Activated CD4-positive, alpha-beta T cell treated with anti-CD3 and anti-CD28 coated beads for 36 hours (primary cell): ENCODE measurements at regions not wholly inside any gene's neighbourhood (a gene's known extent, or its start where the extent isn't known, plus 50 kb on each side); places are given as distances from the start of the nearest gene placed in this dataset.

ENCODE experiments used
- ATAC-seq: fragments of 200-7000 bp; cut with Tn5 transposase; one replicate; pipeline ENCODE4 v1.10.0; 2021; ENCODE audit warnings: mild to moderate bottlenecking, moderate library complexity
- CTCF ChIA-PET: fragments of 350-600 bp; sonication (Branson Sonifier 250); formaldehyde crosslinking; loops from one replicate; lab custom pipeline; 2021; ENCODE audit warnings: antibody characterized with exemption; lab: Charles Lee
- POLR2A ChIA-PET: fragments of 350-600 bp; sonication (Branson Sonifier 250); formaldehyde crosslinking; loops from one replicate; lab custom pipeline; 2021; ENCODE audit warnings: antibody characterized with exemption, inconsistent platforms; lab: Charles Lee
- DNase-seq: peaks from one replicate; pipeline ENCODE4 v3.0.0-alpha.2; 2020
- H3K27ac Mint-ChIP-seq: one replicate; pipeline ENCODE4 v1.8.0; 2021; ENCODE audit warnings: mixed read lengths
- H3K27me3 Mint-ChIP-seq: one replicate; pipeline ENCODE4 v1.8.0; 2021; ENCODE audit warnings: mixed read lengths
- H3K36me3 Mint-ChIP-seq: one replicate; pipeline ENCODE4 v1.8.0; 2021; ENCODE audit warnings: low read depth, mixed read lengths
- H3K4me1 Mint-ChIP-seq: one replicate; pipeline ENCODE4 v1.8.0; 2021; ENCODE audit warnings: mixed read lengths
- H3K4me3 Mint-ChIP-seq: one replicate; pipeline ENCODE4 v1.8.0; 2021; ENCODE audit warnings: mild to moderate bottlenecking, moderate library complexity, mixed read lengths
- H3K9me3 Mint-ChIP-seq: one replicate; pipeline ENCODE4 v1.8.0; 2021; ENCODE audit warnings: low read depth, mixed read lengths
- intact Hi-C, 2 experiments: fragments of 100-400 bp; cut with DNase I in 1 of 2; cut with micrococcal nuclease in 1 of 2; formaldehyde crosslinking; loops; one replicate each; pipeline versions ENCODE4 v1.14.2 to v1.15.1; 2022 to 2024; cut with DNase I, micrococcal nuclease

DNA sequence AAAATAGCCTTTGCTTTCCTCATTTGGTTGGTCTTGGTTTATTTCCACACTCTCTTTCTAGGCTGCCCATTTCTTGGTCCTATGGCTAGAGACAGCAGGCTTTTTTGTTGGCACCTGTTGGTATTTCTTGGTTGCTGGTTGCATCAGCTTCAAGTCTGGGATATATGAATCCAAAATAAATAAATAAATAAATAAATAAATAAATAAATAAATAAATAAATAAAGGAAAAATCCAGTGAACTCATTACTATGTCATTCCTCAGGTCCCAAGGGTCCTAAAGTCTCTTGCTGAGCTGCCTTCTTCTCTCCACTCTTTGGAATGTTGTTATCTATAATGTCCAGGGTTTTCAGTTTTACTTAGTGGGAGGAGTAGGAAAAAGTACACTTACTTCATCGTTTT is 165.9 kb upstream of the MEX3C start:
- Mint-ChIP-seq H3K36me3 (no peaks in the 10 kb centered on the region), H3K27me3 (peaks cover 6% of the 10 kb centered on the region), H3K9me3 (no peaks in the 10 kb centered on the region), H3K4me3 (no peak overlapping the region), H3K27ac (no peak overlapping the region), H3K4me1 (no peaks in the 10 kb centered on the region)
- DNase-seq = no peak
- no peak for ATAC-seq
- ChIA-PET CTCF (no interaction called here), POLR2A (no interaction called here)
- intact Hi-C loops = no loop called here

DNA sequence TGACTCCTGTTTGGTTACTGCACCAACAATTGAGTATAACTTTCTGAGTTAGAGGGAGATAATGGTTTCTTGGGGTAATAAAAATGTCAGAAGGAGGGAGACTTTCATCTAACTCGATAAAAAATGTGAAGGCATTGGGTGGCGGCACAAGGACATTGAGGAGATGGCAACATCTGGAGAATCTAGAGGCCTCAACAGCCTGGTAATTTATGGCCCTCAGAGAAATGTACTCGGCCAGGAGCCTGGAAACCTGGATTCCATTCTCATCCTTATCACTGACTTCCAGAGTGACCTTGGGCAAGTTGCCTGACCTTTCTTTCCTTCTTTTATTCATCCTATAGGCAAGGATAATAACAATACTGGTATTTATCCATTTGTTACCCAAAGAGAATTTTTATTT is 173.5 kb upstream of the MEX3C start:
- peaks cover 6% of the 10 kb centered on the region for H3K9me3 Mint-ChIP-seq
- no peaks in the 10 kb centered on the region for H3K4me1 Mint-ChIP-seq
- intact Hi-C loops = no loop called here
- H3K27me3 Mint-ChIP-seq = peaks cover 27% of the 10 kb centered on the region
- no peak for DNase-seq
- H3K27ac Mint-ChIP-seq = no peak overlapping the region
- no peak for ATAC-seq
- ChIA-PET POLR2A (no interaction called here), CTCF (interaction anchor here (1.2 kb wide), 1 partner anchor 546 kb away, joined by 3 read pairs; no protein-coding TSS in a partner anchor)
- H3K36me3 Mint-ChIP-seq = no peaks in the 10 kb centered on the region
- no peak overlapping the region for H3K4me3 Mint-ChIP-seq

DNA sequence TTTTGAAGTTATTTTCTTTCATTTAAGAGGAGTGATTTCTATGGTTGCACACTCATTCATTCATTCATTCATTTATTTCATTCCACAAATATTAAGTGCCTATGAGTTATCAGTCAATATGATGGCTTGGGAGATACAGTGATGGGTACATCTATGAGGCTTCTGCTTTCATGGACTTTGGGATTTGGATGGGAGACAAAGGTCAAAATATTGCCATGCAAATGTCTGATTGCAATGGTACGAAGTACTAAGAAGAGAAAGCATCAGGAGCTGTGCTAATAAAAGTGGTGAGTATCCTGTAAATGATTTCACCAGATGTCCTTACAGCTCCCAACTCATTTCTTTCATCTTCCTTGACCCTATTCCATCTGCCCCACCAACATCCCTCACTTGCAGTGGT is 174.4 kb upstream of the MEX3C start:
- no peak for DNase-seq
- Mint-ChIP-seq H3K4me3 (no peak overlapping the region), H3K36me3 (no peaks in the 10 kb centered on the region), H3K4me1 (no peaks in the 10 kb centered on the region), H3K27ac (no peak overlapping the region), H3K27me3 (peaks cover 27% of the 10 kb centered on the region), H3K9me3 (peaks cover 6% of the 10 kb centered on the region)
- ATAC-seq = no peak
- POLR2A ChIA-PET = no interaction called here
- CTCF ChIA-PET = no interaction called here
- intact Hi-C loops = no loop called here

DNA sequence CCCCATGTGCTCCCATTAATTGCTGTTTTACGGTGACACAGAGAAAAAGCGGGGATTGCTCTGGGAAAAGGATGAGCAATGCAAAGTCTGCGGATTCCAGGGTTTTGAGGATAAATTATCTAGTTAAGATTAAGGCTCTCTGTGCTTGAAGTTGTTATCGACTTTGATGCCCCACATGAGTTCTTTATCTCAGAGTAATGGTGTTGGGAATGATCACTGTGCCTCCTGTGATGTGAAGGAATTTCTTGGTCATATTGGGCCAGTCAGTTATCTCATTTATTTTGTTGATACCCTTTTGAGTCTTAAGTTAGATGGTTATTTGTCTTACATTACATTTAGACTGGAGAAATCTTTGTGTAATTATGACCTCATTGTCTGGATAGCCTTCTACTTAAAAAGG is 184.6 kb upstream of the MEX3C start:
- POLR2A ChIA-PET = no interaction called here
- H3K36me3 Mint-ChIP-seq = no peaks in the 10 kb centered on the region
- DNase-seq (no peak), ATAC-seq (no peak)
- peaks cover 1% of the 10 kb centered on the region for H3K9me3 Mint-ChIP-seq
- no peak overlapping the region for H3K4me3 Mint-ChIP-seq
- no peaks in the 10 kb centered on the region for H3K4me1 Mint-ChIP-seq
- no peak overlapping the region for H3K27ac Mint-ChIP-seq
- CTCF ChIA-PET = no interaction called here
- H3K27me3 Mint-ChIP-seq = peaks cover 4% of the 10 kb centered on the region
- intact Hi-C loops = loop anchor here in 1 of 2 experiments (5.0 kb wide), 1 partner anchor 105 kb away; no protein-coding TSS in a partner anchor

DNA sequence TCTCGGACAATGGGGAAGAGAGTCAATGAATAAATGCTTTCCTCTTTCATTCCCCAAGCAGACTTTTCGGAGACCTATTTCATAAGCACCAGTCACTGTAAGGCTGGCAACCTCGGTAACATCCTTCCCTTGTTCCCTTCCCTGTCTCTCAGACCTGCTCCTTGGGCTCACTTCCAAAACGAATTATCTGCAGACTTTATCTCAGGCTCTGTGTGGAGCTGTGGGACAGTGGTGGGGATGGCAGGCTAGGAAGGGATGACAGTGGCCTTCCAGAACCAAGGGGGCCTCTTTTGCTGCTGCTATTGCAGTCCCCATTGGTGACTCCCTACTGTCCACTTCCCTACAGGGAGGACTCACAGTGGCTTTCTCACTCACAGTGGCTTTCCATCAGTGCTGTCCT is 185.6 kb upstream of the MEX3C start:
- CTCF ChIA-PET = interaction anchor here (1.1 kb wide), 1 partner anchor 105 kb away, joined by 4 read pairs; no protein-coding TSS in a partner anchor
- Mint-ChIP-seq H3K4me1 (no peaks in the 10 kb centered on the region), H3K36me3 (no peaks in the 10 kb centered on the region), H3K27ac (no peak overlapping the region), H3K27me3 (peaks cover 3% of the 10 kb centered on the region), H3K4me3 (no peak overlapping the region), H3K9me3 (no peaks in the 10 kb centered on the region)
- intact Hi-C loops = loop anchor here in 1 of 2 experiments (5.0 kb wide), 1 partner anchor 106 kb away; no protein-coding TSS in a partner anchor
- ATAC-seq = no peak
- POLR2A ChIA-PET = no interaction called here
- no peak for DNase-seq

DNA sequence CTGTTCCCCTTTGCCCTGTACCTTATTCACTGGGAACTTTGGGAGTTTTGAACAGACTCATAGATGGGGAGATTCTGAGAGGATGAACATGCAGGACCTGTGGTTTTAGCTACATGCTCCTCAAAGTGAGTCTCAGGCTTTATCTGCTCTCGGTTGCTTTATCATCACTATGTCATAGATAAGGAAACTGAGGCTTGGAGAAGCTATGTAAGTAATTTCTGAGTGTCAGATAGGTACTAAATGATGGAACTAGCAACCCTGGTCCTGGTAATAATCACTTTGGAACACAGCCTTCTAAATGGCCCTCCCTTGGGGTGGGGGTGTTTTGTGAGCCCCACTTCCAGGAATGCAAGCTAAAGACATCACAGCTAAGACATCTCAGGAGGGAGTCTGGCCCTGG is 186.2 kb upstream of the MEX3C start:
- CTCF ChIA-PET = interaction anchor here (1.0 to 1.1 kb wide), 2 partner anchors 105 to 272 kb away, joined by 3 to 4 read pairs; no protein-coding TSS in a partner anchor
- ATAC-seq (no peak), DNase-seq (no peak)
- H3K4me1 Mint-ChIP-seq = no peaks in the 10 kb centered on the region
- peaks cover 2% of the 10 kb centered on the region for H3K27me3 Mint-ChIP-seq
- no peaks in the 10 kb centered on the region for H3K9me3 Mint-ChIP-seq
- H3K36me3 Mint-ChIP-seq = no peaks in the 10 kb centered on the region
- no peak overlapping the region for H3K27ac Mint-ChIP-seq
- intact Hi-C loops = loop anchor here in 1 of 2 experiments (2.0 to 5.0 kb wide), 2 partner anchors 106 to 273 kb away; no protein-coding TSS in a partner anchor
- POLR2A ChIA-PET = no interaction called here
- no peak overlapping the region for H3K4me3 Mint-ChIP-seq

DNA sequence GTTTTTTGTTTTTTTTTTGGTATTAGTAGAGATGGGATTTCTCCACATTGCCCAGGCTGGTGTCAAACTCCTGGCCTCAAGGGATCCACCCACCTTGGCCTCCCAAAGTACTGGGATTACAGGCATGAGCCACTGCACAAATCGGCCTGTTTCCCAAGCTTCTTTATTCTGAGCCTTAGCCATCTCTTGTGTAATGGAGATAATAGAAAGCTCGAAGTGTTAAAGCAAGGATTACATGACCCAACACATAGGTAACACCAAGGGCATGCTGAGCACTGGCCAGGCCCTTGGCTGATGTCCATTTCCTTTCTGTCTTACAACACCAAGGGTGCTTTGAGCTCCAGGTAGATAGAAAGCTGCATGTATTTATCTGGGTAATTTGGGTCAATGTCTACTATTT is 187.8 kb upstream of the MEX3C start:
- intact Hi-C loops = loop anchor here in 1 of 2 experiments (2.0 kb wide), 1 partner anchor 274 kb away; no protein-coding TSS in a partner anchor
- Mint-ChIP-seq H3K4me1 (no peaks in the 10 kb centered on the region), H3K36me3 (no peaks in the 10 kb centered on the region), H3K4me3 (no peak overlapping the region), H3K9me3 (no peaks in the 10 kb centered on the region), H3K27ac (no peak overlapping the region), H3K27me3 (peaks cover 2% of the 10 kb centered on the region)
- DNase-seq = no peak
- ChIA-PET POLR2A (interaction anchor here (0.6 kb wide), 1 partner anchor 201 kb away, joined by 5 read pairs; no protein-coding TSS in a partner anchor), CTCF (interaction anchor here (0.6 to 1.5 kb wide), 5 partner anchors 9 to 537 kb away, joined by 3 to 5 read pairs (median 3); no protein-coding TSS in a partner anchor)
- ATAC-seq = no peak

DNA sequence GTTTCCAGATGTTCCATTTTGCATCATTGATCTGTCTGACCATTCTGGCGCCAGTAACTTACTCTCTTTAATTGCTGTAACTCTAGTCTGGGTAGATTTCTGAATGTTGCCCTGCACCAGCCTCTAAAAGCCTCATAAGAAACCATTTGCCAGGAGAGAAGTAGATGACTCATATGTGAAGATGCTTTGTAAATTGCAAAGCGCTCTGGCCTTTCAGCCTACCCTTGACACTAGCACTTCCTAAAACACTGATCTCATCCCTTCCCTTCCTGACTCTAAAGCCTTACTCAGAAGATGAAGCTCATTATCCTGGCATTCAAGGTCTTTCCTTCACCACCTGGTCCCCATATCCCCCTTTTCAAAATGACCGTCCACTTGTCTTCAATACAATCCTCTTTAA is 193.2 kb upstream of the MEX3C start:
- Mint-ChIP-seq H3K9me3 (no peaks in the 10 kb centered on the region), H3K4me3 (no peak overlapping the region), H3K36me3 (no peaks in the 10 kb centered on the region), H3K4me1 (no peaks in the 10 kb centered on the region), H3K27ac (no peak overlapping the region), H3K27me3 (peaks cover 7% of the 10 kb centered on the region)
- no peak for DNase-seq
- ChIA-PET CTCF (interaction anchor here (1.6 kb wide), 1 partner anchor 10 kb away, joined by 6 read pairs; no protein-coding TSS in a partner anchor), POLR2A (no interaction called here)
- no peak for ATAC-seq
- intact Hi-C loops = no loop called here

DNA sequence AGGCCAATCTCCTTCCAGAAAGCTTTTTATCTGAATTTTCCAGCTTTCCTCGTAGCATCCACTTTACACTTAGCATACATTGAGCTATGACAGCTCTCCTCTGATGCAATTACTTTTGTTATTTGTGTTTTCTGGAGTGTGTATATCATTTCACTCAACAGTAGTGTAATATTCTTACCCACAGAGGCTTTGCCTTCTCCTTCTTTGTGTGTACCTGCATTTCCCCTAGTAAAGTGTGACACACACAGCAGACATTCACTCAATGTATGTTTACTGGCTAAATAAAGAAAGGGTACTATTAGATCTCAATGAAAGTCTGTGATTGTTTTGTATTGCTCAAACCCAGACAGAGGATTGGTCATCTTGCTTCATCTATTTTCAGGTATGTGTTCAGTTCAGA is 193.7 kb upstream of the MEX3C start:
- intact Hi-C loops = no loop called here
- Mint-ChIP-seq H3K27ac (no peak overlapping the region), H3K9me3 (no peaks in the 10 kb centered on the region), H3K4me1 (no peaks in the 10 kb centered on the region), H3K27me3 (peaks cover 9% of the 10 kb centered on the region), H3K36me3 (no peaks in the 10 kb centered on the region), H3K4me3 (no peak overlapping the region)
- no peak for DNase-seq
- POLR2A ChIA-PET = no interaction called here
- no peak for ATAC-seq
- CTCF ChIA-PET = interaction anchor here (1.6 kb wide), 1 partner anchor 10 kb away, joined by 6 read pairs; no protein-coding TSS in a partner anchor

DNA sequence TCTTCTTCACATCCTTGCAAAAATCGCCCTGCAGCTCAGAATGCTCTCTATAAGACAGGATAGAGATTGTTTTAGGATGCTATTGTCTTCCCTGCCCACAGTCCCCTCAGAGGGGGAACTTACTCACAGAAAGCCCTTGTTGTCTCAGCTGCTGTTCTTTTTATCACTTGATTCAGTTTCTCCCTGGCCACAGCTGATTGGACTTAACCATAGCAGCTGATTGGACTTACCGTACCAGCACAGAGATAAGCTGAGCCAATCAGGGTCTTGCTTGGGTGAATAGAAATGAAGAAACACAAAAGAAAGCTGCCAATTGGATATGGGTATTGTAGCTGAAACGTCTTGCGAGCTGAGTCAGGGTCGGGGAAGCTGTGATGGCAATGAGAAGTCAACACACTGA is 194.2 kb upstream of the MEX3C start:
- H3K9me3 Mint-ChIP-seq = no peaks in the 10 kb centered on the region
- H3K27ac Mint-ChIP-seq = no peak overlapping the region
- no peak for DNase-seq
- ChIA-PET CTCF (interaction anchor here (1.6 kb wide), 1 partner anchor 9 kb away, joined by 6 read pairs; no protein-coding TSS in a partner anchor), POLR2A (no interaction called here)
- H3K36me3 Mint-ChIP-seq = no peaks in the 10 kb centered on the region
- no peaks in the 10 kb centered on the region for H3K4me1 Mint-ChIP-seq
- H3K27me3 Mint-ChIP-seq = peaks cover 9% of the 10 kb centered on the region
- no peak for ATAC-seq
- H3K4me3 Mint-ChIP-seq = no peak overlapping the region
- intact Hi-C loops = no loop called here

DNA sequence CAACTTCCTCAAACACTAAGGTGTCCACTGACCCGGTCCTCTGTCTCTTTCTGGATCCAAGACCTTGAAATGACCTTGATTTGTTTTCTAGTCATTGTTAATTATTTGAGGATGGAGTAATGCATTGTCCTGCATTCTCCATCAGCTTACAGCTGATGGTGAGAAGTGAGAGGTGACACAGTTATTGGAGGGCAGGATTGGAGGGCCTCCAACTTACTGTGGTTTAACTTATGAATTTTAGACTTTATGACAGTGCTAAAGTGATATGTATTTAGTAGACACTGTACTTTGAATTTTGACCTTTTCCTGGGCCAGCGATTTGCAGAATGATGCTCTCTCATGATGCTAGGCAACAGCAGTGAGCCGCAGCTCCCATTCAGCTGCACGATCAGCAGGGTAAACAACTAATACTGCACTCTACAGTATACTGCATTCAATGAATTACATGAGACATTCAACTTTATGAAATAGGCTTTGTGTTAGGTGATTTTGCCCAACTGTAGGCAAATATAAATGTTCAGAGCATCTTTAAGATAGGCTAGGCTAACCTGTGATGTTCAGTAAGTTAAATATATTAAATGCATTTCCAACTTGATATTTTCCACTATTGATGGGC is 200.0 kb upstream of the MEX3C start:
- POLR2A ChIA-PET = no interaction called here
- peaks cover 2% of the 10 kb centered on the region for H3K27me3 Mint-ChIP-seq
- DNase-seq (no peak), ATAC-seq (no peak)
- CTCF ChIA-PET = no interaction called here
- H3K9me3 Mint-ChIP-seq = no peaks in the 10 kb centered on the region
- no peak overlapping the region for H3K4me3 Mint-ChIP-seq
- no peaks in the 10 kb centered on the region for H3K4me1 Mint-ChIP-seq
- no peak overlapping the region for H3K27ac Mint-ChIP-seq
- intact Hi-C loops = no loop called here
- H3K36me3 Mint-ChIP-seq = no peaks in the 10 kb centered on the region

DNA sequence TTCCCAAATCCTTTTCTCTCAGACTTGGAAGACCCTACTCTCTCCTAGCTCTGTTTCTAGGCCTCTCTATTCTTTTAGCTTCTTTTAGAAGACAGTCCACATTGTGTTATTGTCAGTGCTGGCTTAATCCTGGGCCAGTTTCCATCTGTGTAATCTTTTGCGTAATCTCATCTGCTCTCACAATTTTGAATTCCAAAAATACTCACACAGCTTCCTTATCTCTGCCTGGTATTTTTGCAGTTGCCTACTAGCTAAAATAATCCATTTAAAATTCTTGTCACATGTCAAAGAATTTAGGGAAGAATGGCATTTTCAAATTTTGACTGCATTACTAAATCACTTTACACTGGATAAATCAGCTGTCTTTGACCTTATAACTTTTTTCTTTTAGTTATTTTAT is 200.6 kb upstream of the MEX3C start:
- no peak overlapping the region for H3K4me3 Mint-ChIP-seq

More for the DNA sequence above, 200.6 kb upstream of the MEX3C start:
- Mint-ChIP-seq H3K27ac (no peak overlapping the region), H3K4me1 (no peaks in the 10 kb centered on the region), H3K27me3 (peaks cover 2% of the 10 kb centered on the region), H3K36me3 (no peaks in the 10 kb centered on the region), H3K9me3 (no peaks in the 10 kb centered on the region)
- intact Hi-C loops = no loop called here
- POLR2A ChIA-PET = no interaction called here
- CTCF ChIA-PET = no interaction called here
- DNase-seq (no peak), ATAC-seq (no peak)
